SU-DHL-6 (cell line): ENCODE measurements at regions not wholly inside any gene's neighbourhood (a gene's known extent, or its start where the extent isn't known, plus 50 kb on each side); places are given as distances from the start of the nearest gene placed in this dataset.

ENCODE experiments used
- EZH2phosphoT487 ChIP-seq: fragments of 200-600 bp; sonication (generic), shearing (Covaris generic); conservative IDR thresholded peaks from 2 replicates; pipeline ENCODE4 v1.6.1; 2018; ENCODE audit warnings: mild to moderate bottlenecking, antibody characterized with exemption, low read length, moderate library complexity, mixed read lengths
- TF ChIP-seq, protein P1 (sequence below): fragments of 200-600 bp; sonication (generic); IDR thresholded peaks from one replicate; pipeline ENCODE4 v1.5.1; 2017; ENCODE audit warnings: antibody characterized with exemption, mild to moderate bottlenecking, low read length, moderate library complexity; ENCODE audit not compliant: insufficient read depth, poor library complexity, severe bottlenecking

DNA sequence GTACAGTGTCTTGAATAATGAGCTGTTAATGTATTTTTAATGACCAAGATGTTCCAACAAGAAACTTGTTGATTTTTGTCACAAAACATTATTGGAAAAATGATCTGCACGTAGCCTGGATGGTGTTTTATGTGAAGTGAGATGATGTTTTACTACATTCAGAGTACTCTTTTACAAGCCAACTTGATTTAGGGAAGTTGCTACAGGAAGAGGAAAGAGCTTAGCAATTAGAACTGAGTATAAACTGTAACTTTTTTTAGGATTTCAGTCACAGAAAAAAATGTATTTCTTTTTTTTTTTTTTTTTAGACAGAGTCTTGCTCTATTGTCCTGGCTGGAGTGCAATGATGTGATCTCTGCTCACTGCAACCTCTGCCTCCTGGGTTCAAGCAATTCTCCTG is 113.6 kb upstream of the ADRA1B start:
- TF ChIP-seq, protein P1, sequence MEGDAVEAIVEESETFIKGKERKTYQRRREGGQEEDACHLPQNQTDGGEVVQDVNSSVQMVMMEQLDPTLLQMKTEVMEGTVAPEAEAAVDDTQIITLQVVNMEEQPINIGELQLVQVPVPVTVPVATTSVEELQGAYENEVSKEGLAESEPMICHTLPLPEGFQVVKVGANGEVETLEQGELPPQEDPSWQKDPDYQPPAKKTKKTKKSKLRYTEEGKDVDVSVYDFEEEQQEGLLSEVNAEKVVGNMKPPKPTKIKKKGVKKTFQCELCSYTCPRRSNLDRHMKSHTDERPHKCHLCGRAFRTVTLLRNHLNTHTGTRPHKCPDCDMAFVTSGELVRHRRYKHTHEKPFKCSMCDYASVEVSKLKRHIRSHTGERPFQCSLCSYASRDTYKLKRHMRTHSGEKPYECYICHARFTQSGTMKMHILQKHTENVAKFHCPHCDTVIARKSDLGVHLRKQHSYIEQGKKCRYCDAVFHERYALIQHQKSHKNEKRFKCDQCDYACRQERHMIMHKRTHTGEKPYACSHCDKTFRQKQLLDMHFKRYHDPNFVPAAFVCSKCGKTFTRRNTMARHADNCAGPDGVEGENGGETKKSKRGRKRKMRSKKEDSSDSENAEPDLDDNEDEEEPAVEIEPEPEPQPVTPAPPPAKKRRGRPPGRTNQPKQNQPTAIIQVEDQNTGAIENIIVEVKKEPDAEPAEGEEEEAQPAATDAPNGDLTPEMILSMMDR: no peak
- TF ChIP-seq EZH2phosphoT487: no peak
